NCI-H526 (cell line): ENCODE measurements at regions not wholly inside any gene's neighbourhood (a gene's known extent, or its start where the extent isn't known, plus 50 kb on each side); places are given as distances from the start of the nearest gene placed in this dataset.

Experiments
- DNase-seq, 2 experiments: peaks; one replicate each; lab custom pipeline; 2025; lab: John Stamatoyannopoulos, UW

DNA sequence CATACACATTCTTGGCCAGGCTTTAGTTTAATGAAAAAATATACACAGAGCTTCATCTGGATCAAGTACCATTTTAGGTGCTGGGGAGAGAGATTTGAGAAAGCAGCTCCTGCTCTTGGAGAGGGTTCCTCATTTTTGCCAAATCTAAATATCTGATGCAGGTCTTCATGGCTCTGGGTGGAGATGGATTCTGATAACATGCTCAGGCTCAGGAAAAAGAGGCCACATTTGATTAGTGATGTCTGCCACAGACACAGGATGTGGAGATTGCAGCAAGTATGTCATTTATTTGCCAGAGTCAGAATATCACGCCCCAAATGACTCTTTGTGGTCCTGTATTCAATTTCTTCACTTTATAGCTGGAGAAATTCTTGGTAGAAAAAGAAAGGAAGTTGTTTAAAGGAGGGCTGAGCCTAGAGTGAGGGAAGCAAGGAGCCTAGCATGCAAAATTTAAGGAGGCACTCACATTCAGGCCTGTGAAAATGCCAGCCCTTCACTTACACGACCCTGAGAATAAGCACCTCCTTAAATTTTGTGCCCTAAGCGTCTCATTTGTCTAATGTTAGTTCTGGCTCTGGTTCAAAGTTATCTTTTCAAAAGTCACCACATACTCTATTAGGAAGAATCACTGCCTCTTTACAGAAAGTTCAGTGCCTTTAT is 492.9 kb upstream of the TBX3 start:
- no peak for DNase-seq

DNA sequence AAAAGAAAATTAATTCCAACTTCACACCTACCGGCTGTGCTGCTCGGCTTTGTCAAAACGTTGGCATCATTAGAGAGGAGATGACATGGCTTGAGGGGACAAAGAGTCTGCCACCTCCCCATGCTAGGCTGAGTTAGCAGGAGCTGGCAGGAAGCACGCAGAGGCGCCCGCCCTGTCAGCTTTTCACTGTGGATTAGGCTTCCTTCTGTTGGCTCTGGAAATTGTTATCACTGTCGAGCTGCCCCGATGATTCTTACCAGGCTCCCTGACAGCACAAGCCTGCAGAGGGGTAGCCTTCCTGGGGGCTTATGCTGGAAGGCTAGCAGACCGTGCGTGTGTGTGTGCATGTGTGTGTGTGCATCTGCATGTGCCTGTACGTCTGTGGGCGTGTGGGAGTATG is 490.9 kb upstream of the TBX3 start:
- DNase-seq, result no peak

DNA sequence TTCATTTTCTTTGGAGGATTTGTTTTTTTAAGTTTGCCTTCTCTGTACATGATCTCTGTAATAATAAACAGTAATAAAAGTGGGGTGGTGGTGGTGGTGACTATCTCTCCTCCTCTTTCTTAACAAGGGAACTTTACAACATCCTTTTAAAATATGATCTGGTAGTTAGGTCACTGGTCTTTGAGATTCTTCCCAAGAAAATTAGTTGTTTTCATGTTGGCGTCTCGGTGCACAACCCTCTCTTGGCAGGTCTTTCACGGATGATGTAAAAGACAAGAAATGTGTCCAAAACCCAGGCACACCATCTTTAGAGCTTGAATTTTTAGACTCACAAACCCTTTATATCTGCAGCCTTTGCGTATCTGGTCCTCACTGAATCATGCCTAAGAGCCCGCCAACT is 488.5 kb upstream of the TBX3 start:
- DNase-seq, result no peak

DNA sequence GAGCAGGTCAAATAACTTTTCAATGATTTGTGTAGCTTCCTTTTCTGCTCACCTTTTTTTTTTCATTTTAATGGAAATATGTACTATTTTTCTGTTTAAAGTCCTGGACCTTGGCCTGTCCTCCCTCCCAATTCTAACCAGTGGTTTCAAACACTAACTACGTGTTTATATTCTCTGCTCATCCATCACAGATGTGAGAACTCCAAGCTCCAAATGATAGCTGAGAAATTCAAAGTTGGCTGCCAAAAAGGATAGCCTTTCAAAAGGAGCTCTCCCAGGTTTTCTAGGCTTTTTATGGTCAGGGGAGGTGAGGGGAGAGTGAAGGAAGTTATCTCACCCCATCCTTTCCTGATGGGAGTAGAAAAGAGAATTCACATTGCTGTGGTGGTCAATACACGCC is 486.0 kb upstream of the TBX3 start:
- no peak for DNase-seq

DNA sequence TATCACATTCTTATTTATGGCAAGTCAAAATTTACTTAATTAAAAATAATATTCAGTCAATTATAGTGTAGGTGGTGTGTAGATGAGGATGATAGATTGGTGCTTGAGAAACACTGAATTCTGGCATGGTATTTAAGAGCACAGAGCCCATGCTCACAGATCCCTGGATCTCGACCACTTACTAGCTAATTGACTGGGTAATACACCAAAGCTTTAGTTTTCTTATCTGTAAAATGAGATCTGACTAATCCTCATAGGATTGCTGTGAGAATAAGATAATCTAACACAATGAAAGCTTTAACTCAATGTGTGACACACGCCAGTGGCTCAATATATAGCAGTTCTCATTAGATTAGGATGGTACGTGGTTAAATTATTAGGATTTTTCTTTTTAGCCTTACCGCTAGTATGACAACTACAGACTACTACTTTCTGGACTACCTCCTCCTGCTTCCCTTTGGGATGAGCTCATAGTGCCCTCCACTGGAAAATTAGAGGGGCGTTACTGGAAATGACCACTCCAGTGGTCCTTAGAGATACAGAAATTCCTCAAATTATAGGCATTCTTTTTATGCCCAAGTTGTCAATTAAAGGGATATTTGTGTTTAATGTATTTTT is 482.8 kb upstream of the TBX3 start:
- DNase-seq, result peak in 1 of 2 experiments; percentile 15

DNA sequence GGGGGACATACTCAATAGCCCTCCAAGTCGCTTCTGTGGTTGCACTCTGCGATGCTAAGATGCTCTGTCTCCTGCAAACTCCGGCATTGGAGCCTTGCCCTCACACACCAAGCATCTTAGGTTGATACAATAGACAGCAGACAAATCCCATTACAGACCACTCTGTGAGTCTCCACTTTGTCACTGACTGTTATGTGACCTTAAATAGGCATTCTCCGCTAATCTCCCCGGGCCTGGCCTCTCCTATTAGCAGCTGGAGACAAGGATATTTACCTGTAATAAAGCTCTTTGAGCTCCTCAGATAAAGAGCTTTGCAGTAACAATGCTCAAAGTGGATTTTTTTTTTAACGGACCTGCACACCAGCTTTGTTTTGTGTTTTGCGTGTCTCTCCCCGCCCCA is 479.7 kb upstream of the TBX3 start:
- DNase-seq, result no peak

DNA sequence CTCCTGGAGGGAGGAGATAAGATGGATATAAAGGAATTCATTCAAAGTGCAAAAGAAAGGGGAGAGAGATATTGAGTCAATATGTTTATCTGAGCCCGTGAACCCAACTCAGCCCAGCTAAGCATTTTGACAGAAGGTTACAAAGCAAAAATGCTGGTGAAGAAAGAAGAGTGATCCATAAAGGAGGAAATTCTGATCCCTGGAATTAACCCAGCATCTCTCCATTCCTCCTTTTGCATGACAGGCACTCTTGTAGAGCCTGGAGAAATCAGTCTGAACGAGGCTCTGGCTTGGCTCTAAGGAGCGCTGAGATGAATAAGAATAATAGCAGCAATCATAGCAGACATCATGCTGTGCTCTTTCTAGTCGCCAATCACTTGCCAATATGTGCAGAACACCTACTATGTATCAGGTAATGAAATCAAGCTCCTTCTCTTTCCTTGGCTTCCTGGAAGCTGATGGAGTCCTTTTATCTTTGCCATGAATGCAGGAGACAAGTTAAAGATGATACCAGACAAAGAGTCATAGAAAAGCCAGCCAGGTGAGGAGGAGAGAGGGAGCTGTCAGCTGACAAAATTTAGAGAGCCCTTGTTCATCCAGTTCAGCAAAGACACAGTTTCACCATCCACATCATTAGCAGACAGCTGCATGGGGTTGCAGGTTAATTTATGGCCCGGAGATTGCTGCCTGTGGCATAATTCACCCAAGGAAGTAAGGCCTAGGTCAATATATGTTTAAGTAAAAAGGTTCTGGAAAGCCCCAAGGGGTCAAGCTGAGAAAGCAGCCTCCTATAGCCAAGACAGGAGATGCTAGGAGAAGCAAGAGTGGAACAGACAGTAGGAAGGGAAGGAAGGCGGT is 476.5 kb upstream of the TBX3 start:
- DNase-seq, result peak in 1 of 2 experiments; percentile 10

DNA sequence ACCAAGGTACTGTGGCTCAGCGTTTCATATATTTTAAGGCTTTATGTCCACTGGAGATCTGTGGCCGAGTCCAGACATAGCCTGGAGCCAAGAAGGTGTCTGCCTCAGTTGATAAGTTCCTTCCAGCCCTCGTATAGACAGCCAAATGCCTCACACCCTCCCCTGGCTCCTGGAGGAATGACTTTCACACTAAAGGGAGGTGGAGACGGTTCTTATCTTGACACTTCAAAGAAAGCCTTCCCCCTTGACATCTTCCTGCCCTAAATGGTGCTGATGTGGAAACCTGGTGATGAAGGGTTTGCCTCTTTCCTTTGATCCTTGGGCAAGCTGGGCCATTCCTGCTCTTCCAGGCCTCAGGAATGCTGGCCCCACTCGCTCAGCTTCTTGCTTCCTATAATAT is 474.8 kb upstream of the TBX3 start:
- DNase-seq, result no peak

DNA sequence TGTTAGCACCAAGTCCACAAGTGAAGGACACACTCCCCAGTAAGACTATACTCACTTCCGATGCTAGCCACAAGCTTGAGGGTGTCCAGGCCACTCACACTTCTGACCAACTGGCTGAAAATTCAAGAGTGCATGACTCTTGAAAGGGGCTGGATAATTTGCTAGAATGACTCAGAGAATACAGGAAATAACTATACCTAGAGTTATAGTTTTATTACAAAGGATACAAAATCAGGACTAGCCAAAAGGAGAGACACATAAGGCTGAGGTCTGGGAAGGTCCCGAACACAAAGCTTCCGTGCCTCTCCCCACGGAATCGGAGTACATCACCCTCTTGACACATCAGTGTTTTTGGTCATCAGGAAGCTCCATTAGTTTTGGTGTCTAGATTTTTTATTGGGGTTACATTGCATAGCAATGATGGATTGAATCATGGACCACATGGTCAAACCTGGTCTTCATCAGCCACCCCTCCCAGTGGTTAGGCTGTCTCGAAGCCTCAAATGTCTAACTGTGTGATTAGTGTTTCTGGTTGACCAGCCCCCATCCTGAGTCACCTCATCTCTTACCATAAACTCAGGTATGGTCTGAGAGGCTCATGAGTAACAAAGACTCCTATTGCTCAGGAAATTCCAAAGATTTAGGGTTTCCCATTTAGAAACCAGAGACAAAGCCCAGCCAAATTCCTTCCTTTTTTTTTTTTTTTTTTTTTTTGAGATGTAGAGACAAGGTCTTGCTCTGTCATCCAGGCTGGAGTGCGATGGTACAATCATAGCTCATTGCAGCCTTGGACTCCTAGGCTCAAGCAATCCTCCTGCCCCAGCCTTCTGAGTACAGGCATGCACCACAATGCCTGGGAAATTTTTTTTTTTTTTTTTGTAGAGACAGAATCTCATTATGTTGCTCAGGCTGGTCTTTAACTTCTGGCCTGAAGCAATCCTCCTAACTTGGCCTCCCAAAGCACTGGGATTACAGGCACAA is 472.0 kb upstream of the TBX3 start:
- no peak for DNase-seq

DNA sequence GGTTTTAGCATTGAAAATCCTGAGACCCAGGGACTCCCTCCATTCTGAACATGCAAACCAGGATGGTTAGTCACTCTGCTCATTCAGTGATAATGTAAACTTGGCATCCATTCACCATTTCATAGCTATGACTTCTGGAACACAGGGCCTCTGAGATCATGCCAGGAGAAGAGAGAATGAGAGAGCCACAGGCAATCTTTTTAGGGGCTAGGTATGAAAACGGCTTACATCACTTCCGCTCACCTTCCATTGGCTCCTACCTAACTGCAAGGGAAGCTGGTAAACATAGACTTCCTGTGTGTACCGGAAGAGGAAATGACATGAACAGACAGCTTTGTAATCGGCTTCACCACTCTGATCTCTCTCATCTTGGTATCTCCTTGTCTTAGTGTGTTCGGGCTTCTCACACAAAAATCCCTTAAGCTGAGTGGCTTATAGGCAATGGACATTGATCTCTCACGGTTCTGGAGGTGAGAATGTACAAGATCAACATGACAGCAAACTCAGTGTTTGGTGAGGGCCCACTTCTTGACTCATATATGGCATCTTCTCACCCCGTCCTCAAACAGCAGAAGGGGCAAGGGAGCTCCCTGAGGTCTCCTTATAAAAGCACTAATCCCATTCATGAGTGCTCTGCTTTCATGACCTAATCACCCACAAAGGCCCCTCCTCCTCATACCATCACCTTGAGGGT is 465.9 kb upstream of the TBX3 start:
- DNase-seq, result no peak

DNA sequence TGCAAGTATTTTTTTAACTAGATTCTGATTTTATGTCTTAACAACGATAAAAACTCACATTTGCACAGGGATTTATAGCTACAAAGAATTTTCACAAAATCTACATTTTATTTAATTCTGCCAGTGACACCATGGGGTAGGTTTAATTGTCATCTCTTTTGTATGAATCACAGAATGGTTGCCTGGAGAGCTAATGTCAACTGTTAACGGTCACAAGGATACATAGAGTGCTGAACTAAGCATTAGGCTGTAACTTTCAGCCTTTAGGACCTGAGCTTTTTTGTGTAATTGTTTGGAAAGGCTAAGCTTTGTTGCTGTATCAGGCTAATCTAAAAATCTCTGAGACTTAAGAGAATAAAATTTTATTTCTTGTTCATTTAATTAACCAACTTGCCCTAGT is 465.3 kb upstream of the TBX3 start:
- no peak for DNase-seq

DNA sequence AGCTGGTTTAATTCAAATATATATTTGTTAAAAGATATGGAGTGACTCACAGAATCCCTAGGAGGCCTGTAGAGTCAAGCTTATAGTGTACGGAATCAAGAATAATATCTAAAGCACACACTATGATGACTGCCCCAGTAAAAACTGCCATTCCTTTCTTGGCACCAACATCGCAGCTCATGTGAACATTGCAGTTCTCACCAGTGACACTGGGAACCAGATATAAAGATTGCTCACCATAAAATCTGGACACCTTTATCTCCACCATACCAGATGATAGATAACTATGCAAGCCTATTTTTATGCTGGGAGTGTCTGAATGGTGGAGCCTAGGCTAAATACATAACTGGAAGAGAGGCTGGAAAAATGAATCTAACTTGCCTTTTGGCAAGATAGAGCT is 463.9 kb upstream of the TBX3 start:
- no peak for DNase-seq

DNA sequence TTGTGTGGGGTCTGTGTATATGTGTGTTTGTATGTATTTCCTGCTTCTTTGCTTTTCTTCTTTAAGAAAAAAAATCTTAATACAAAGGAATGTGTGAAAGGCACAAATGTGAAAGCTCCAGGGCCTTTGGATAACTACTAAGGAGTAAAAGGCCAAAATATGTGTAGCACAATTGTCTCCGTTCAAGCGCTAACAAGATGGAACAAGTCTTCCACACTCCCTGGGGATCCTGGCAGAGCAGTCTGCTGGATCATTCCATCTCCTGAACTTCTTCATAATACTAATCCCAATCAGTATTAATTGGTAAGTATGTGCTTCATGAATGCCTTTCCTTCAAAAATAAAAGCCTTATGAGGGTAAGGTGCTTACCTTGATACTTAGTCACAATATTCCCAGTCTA is 462.5 kb upstream of the TBX3 start:
- DNase-seq, result no peak

DNA sequence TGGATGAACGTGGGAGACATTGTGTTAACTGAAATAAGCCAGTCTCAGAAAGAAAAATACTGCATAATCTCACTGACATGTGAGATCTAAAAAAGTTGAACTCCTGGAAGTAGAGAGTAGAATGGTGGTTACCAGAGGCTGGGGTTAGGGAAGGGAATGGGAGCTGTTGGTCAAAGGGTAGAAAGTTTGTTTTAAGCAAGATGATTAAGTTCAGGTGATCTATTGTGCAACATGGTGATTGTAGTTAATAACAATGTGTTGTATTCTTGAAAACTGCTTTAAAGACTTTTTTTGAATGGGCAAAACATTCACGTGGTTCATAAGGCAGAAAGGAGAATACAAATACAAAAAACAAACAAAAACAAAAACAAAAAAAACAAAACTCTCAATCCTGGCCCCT is 460.4 kb upstream of the TBX3 start:
- no peak for DNase-seq

DNA sequence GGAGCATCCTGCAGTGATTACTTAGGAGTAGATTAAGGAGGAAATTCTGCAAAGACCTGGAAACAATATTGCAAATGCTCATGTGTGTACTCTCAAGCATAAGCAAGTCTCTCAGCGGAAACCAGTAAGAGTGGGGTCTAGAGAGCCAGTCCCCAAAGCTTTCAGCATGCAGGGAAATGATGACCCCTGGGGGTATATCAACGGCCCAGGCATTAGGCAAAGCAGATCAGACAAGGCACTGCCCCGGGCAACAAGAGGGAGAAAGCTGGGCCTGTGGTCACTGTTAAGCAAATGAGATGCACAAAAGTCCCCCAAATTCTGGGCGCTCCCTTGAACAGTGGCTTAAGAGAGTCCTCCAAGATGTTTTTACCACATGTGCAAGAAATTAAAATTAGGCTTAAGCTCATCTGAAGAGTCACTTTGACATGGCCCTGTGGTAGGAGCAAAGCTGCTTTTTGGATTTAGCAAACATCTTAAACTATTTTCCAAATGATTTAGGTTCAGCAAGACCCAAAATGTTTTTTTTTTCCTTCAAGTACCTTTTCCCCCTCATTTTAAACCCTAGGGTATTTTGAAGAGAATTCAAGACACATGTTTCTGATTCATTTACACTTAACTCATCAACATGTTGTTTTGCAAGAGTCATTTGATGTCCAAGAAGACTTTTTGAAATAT is 457.1 kb upstream of the TBX3 start:
- DNase-seq, result peak; percentile 16 to 62

DNA sequence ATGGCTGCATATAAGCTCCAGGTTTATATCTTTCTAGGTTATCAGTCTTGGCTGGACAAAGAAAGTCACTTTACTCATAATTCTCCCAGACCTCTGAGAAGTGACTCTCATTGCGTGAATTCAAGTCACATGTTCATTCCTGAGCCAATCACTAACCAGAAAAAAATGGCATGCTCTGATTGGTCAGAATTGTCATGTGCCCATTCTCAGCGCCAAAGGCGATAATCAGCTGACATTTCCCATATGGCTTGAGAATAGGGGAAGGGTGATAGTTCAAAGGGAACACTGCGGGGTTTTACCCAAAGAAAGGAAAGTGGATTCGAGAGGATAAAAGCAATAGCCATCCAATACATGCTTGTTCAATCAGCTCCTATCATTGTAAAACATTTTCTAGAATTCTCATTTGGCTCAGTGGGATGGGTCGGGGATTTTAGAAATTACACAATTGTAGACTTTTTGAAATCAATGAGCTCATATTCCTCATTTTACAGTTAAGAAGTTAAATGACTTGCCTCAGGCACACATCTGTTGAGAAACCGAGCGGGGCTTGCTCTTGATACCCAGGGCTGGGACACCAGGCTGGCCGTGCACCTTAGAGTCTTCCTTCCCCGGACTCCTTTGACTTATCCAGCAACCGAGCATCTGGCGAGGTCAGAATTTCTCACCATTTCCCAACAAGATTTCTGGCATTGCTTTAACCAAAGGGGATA is 454.0 kb upstream of the TBX3 start:
- DNase-seq, result no peak

DNA sequence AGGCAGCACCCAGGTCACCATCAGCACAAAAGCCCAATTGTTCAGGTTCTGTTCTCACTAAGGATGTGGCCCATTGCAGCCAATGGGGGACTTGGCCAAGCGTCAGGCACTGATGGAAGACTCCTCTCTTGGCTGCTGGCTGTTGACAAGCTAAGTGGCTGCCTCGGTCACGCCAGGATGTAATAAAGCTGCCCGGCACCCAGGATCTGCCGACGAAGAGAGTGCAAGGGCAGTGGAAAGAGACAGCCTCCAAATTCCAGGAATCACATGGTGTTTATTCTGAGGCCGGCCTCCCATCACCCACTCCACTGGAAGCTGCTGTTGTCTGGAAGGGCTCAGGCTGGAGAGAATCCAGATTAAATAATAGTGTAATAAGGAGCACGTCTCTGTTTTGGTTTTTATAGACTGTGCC is 451.8 kb upstream of the TBX3 start:
- DNase-seq, result no peak

DNA sequence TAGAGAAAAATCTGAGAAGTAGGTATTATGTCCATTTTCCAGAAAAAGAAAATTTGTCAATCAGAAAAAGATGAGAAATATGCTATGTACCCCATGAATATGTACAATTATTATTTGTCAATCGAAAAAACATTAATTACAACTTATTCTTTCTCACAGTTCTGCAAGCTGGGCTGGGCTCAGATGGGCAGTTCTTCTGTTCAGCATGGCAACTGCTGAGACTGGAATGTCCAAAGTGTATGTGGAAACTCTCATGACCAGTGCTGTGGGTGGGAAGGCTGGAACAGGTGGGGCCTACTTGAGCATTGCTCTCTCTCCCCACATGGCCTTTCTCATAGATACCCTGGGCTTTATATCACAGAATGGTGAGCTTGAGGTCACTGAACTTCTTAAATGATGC is 450.3 kb upstream of the TBX3 start:
- DNase-seq, result no peak

DNA sequence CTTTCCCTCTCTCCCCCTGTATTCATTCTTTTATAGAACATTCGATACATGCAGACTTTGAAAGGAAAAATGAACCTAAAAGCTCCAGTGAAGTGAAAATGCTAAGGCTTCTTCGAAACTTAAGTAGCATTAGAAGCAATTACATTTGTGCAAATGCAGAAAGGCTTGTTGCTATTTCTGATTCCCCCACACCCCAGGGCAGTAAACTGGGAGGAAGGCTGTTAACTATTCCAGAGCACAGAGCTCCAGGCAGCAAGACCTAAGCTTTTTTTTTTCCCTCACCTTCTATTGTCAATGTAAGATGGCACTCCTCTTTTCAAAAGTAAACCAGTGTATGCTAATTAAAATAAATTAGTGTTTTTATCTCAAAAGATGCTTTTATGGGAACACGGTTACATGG is 448.9 kb upstream of the TBX3 start:
- DNase-seq, result no peak

DNA sequence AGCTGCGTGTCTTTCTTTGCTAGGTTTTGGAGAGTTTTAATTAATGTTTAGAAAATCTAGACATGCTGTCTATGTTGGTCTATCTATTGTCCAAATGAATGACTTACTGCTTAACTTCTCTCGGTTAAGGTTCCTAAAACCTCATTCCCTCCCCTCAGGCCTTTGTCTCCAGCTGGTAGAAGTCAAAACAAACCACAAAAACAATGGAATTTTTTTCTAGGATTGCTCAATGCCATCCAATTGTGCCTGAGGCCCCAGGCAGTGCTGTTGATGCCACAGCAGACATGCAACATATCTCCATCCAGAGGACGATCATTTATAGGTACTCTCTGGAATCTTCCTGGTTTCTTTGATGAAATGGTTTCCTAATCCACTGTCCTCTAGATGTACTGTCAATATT is 448.2 kb upstream of the TBX3 start:
- no peak for DNase-seq
